Coronary artery (tissue), 2 donors: ENCODE measurements at regions not wholly inside any gene's neighbourhood (a gene's known extent, or its start where the extent isn't known, plus 50 kb on each side); places are given as distances from the start of the nearest gene placed in this dataset.

Experiments used
- DNase-seq: peaks from one replicate; pipeline ENCODE4 v3.0.0-alpha.2; 2017; ENCODE audit warnings: low spot score
- H3K27ac ChIP-seq, 2 donors: fragments of 200-600 bp; sonication (generic); one replicate each; pipeline ENCODE4 v1.5.1; 2016 to 2019
- H3K4me3 ChIP-seq: fragments of 200-600 bp; sonication (generic); 2 replicates; pipeline ENCODE4 v1.5.1; 2016; ENCODE audit warnings: mild to moderate bottlenecking, moderate library complexity
- TF ChIP-seq, protein P1 (sequence below): fragments of 200-600 bp; sonication (generic); IDR thresholded peaks from one replicate; pipeline ENCODE4 v1.5.1; 2019; ENCODE audit warnings: antibody characterized with exemption

DNA sequence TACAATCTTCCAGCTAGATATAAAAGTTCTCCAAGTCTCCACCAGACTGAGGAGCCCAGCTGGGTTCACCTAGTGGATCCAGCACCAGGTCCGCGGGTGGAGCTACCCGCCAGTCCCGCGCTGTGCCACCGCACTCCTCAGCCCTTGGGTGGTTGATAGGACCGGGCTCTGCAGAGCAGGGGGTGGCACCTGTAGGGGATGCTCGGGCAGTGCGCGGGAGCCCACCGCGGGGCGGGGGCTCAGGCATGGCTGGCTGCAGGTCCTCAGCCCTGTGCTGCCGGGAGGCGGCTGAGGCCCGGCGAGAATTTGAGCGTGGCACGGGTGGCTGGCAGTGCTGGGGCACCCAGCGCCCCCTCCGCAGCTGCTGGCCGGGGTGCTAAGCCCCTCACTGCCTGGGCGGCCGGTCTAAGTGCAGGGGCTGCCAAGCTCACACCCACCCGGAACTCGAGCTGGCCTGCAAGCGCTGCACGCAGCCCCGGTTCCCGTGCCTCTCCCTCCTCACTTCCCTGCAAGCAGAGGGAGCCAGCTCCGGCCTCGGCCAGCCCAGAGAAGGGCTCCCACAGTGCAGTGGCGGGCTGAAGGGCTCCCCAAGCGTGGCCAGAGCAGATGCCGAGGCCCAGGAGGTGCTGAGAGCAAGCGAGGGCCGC is 542.8 kb upstream of the PCDH9 start:
- no peak for DNase-seq
- Histone ChIP-seq H3K4me3 (no peak overlapping the region), H3K27ac (no peak overlapping the region)
- TF ChIP-seq, protein P1, sequence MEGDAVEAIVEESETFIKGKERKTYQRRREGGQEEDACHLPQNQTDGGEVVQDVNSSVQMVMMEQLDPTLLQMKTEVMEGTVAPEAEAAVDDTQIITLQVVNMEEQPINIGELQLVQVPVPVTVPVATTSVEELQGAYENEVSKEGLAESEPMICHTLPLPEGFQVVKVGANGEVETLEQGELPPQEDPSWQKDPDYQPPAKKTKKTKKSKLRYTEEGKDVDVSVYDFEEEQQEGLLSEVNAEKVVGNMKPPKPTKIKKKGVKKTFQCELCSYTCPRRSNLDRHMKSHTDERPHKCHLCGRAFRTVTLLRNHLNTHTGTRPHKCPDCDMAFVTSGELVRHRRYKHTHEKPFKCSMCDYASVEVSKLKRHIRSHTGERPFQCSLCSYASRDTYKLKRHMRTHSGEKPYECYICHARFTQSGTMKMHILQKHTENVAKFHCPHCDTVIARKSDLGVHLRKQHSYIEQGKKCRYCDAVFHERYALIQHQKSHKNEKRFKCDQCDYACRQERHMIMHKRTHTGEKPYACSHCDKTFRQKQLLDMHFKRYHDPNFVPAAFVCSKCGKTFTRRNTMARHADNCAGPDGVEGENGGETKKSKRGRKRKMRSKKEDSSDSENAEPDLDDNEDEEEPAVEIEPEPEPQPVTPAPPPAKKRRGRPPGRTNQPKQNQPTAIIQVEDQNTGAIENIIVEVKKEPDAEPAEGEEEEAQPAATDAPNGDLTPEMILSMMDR: no peak

DNA sequence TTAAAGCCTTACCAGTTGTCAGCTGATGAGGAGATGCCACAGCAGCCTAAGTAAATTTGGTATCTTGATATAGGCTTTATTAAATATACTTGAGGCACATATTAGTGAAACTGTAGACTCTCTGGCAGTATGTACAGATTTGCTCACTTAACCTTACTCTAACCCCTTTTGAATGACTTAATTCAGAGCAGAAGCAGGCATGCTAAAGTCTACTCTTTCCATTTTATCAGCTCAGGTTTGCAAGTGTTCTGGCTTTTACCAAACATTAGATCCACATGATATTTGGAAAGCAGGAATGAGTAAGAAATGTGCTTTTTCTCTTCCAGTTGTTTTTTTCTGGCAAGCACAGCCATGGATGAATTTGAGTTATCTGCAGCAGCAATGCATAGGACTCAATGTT is 541.0 kb upstream of the PCDH9 start:
- no peak for DNase-seq

DNA sequence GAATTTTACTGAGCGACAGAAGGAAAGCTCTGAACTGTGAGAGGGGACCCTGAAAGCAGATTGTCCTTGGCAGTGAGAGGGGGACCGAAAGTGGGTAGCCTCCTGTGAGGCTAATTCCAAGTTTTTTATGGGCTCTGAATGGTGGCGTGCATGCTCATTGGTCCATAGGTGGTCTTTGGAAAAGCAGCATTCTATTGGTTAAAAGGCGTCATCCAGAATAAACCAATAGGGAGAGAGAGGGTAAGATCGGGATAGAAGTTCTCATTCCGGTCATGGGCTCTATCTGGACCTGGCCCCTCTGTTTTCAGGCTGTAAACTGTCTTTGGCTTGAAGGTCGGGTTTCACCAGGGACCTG is 539.8 kb upstream of the PCDH9 start:
- Histone ChIP-seq H3K4me3 (no peak overlapping the region), H3K27ac (no peak overlapping the region)
- no peak for DNase-seq
- TF ChIP-seq, protein P1: no peak

More for the DNA sequence above, 541.0 kb upstream of the PCDH9 start:
- no peak overlapping the region for H3K27ac ChIP-seq
- H3K4me3 ChIP-seq: no peak overlapping the region
- TF ChIP-seq, protein P1: no peak

DNA sequence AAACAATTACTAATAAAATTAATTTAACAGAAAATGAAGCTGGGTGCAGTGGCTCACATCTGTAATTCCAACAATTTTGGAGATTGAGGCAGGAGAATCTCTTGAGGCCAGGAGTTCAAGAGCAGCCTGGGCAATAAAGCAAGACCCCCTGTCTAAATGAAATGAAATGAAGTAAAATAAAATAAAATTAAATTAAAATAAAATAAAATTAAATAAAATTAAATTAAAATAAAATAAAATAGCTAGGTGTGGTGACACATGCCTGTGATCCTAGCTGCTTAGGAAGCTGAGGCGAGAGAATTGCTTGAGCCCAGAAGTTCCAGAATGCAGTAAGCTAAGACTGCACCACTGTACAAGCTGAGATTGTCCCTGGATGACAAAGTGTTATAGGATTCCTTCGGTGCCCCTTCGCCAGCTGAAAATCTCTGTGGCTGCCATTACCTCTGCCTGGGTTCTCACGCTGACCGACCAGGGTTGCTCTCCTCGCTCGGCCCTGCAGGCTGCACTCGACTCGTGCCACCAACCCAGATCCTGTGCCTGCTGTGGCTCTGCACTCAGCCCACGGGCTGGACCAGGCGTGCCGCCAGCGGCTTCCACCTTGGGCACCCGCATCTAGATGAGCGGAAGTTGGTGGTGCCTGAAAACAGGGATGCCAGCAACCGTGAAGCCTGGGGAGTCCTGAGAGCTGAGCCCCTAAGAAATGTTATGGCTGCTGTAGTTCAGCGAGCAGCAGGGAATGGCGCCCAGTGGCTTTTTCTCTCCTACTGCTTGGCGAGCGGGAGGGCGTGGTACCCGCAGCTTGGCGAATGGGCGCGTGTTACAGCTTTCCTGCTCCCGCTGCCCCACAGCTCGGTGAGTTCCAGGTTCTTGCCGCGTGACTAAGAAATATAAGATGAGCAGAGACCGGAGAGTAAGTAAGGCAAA is 539.2 kb upstream of the PCDH9 start:
- TF ChIP-seq, protein P1: no peak
- no peak for DNase-seq
- Histone ChIP-seq H3K4me3 (no peak overlapping the region), H3K27ac (no peak overlapping the region)

DNA sequence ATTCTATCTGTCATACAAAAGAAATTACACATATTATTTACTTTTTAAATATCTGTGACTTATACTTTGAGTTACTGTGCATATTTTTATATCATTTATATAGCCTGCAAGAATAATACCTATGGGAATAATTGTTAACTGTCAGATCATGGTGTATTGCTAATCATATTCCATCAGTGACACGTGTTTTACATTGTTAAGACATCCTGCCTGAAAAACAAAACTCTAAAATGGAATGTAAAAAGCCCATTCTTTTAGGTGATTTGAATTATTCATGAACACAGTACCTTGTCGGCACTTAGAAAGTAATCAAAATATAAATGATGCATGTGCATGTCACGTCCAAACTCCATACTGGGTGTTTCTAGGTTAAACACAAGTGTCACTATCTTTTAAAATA is 533.8 kb upstream of the PCDH9 start:
- no peak for DNase-seq
- Histone ChIP-seq H3K27ac (no peak overlapping the region), H3K4me3 (no peak overlapping the region)
- TF ChIP-seq, protein P1: no peak

DNA sequence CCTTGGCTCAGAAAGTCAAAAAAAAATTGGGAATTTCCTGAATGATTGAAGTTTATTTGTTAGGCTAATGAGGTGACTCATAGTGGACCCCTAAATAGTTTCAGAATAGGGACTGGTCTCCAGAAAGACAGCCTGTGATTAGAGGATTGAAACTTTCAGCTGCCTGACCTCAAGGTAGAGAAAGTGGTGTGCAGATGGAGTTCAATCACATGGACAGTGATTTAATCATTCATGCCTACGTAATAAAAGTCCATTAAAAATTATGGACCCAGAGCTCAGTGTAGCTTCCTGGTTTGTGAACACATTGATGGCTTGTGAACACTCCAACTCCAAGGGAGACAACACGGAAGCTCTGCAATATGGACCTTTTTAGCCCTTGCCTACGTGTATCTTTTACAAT is 533.2 kb upstream of the PCDH9 start:
- TF ChIP-seq, protein P1: no peak
- no peak overlapping the region for H3K27ac ChIP-seq
- no peak overlapping the region for H3K4me3 ChIP-seq
- DNase-seq: no peak

DNA sequence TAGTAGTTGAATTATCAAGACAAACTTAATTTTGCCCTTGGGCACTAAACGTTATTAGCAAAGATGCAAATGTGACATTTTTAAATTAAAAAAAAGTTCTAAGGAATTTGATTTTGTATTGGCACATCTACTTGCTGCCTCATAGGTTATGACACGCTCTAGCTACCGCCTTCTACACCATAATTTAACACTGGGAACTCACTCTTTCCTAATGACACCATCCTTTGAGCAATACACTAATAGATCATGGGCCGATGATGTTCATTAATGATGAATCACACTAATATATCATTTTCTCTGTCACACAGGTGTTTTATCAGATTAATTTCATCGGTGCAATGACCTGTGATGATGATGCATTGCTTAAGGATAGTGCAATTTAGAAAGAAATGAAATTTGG is 528.8 kb upstream of the PCDH9 start:
- TF ChIP-seq, protein P1: no peak
- Histone ChIP-seq H3K4me3 (no peak overlapping the region), H3K27ac (no peak overlapping the region)
- DNase-seq: no peak
